GM19025 (cell line): ENCODE measurements at regions not wholly inside any gene's neighbourhood (a gene's known extent, or its start where the extent isn't known, plus 50 kb on each side); places are given as distances from the start of the nearest gene placed in this dataset.
"Not testable (repeated sequence)": the region's sequence is repeated elsewhere in the genome, so short reads cannot be mapped to it uniquely, and the experiment has no call there.

Source experiments
- ATAC-seq: cut with Tn5 transposase; IDR thresholded peaks from one replicate; pipeline ENCODE4 v1.9.1; 2021; ENCODE audit warnings: mild to moderate bottlenecking, low read depth, moderate library complexity; ENCODE audit not compliant: unreplicated experiment

GRCh38 chr12:88868050-88868449 is 287.8 kb upstream of the KITLG start:
- no peak for ATAC-seq

DNA sequence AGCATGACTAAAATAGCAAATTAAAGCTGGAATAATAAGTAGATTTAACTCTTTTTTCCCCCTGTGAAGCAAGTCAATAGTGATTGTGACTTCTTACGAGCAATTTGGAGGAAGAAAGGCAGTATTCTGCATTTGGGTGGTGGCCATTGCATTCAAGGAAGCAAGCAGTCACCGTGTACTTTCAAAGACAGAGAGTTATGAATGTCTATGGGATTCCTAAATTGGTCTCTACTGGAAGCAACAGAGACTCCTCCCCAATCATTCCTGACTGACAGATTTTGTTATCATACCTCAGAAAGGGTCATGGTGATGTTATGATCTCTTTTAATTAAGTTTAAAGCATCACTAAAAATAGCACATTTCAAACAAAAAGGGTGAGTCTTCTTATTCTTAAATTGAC is 287.2 kb upstream of the KITLG start:
- ATAC-seq = no peak

DNA sequence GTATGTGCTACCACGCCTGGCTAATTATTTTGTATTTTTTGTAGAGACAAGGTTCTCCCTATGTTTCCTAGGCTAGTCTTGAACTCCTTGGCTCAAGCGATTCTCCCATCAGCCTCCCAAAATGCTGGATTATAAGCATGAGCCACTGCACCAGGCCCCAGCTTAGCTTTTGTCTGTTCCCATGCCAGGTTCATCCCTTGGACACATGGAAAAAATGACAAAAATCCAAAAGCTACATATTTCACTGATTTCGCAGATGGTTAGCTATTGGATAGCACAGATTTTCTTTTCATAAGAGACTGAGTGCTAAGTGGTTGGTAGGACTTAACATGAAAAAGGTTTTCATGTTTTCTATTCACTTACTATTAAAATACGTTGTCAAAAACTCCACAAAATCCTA is 286.6 kb upstream of the KITLG start:
- no peak for ATAC-seq

- no peak for ATAC-seq
These were observed 285.3 kb upstream of the KITLG start for GRCh38 chr12:88865537-88865936.

GRCh38 chr12:88860851-88861250 is 280.6 kb upstream of the KITLG start:
- ATAC-seq = no peak

GRCh38 chr12:88856201-88856600 is 275.9 kb upstream of the KITLG start:
- ATAC-seq = no peak

GRCh38 chr12:88855301-88855700 is 275.0 kb upstream of the KITLG start:
- ATAC-seq = no peak

DNA sequence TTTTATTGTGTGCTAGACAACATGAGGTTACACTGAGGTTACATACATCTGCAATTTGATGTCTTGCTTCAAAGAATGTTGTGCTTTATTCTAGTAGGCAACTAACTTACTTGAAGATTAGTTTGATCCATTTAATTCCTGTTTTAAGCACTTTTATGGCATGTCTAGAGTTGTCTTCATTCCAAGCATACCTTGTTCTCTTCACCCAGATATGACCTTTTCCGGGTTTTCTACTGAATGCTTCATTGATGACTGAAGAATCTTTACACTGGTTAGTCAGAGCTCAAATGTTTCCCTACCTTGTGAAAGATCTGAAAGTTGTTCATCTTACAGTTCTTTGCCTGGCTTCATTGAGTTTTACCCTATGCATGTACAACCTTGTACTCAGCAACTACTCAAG is 274.0 kb upstream of the KITLG start:
- no peak for ATAC-seq

- not testable (repeated sequence) for ATAC-seq
These were observed 267.0 kb upstream of the KITLG start for GRCh38 chr12:88847246-88847645.

DNA sequence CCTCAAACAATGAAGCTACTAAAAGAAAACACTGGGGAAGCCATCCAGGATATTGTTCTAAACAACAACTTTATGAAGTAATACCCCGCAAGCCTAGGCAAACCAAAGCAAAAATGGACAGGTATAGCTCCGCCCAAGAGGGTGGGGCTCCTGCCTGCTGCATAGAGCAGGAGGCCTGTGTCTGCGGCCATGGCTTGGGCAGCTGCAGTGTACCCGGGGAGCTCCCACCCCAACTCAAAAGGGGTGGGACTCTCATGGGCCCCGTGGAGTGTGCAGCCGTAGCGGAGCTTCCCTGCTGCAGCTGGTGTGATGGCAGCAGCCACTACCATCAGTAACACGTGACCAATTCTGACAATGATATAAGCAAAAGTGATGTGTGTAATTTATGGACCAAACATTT is 264.2 kb upstream of the KITLG start:
- no peak for ATAC-seq

- no peak for ATAC-seq
These were observed 262.0 kb upstream of the KITLG start for GRCh38 chr12:88842314-88842713.

- ATAC-seq = no peak
These were observed 259.2 kb upstream of the KITLG start for GRCh38 chr12:88839486-88839885.

DNA sequence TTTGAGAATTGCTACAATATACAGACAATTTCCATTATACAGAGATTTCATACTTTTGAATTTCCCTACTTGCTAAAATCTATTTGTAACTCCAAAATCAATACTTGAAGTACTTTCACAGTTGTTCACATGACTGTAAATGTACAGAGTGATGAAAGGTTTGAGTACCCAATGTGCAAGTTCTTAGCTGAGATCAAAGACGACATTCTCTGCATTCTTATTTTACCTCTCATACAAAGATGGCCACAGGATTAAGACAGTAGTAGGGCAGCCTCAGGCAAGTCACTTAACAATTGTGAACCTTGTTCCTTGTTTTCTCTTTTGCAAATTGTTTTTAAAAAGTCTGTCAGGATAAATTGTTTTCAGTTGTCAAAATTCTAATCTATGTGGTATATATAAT is 255.9 kb upstream of the KITLG start:
- no peak for ATAC-seq

- no peak for ATAC-seq
These were observed 254.0 kb upstream of the KITLG start for GRCh38 chr12:88834226-88834625.

DNA sequence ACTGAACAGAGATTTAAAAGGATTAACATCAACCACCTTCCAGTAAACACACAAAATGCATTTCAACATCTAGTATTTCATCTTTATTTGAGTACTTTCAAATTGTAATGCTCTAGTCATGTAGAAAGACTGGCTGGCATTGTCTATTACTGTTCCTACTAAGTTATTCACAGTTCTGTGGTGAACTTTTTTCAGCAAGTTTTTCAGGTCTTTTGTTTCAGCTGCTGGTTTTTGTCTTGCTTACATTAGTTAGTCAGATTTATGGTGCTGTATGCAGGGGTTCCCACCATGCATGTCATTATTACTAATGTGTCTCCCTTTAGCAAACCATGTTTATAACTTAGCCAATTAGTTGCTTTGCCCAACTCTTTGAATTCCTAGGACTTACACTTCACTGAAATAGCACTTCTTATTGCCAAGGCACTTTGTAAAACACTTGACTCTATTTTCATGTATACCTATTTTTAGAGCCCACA is 253.4 kb upstream of the KITLG start:
- ATAC-seq = no peak

DNA sequence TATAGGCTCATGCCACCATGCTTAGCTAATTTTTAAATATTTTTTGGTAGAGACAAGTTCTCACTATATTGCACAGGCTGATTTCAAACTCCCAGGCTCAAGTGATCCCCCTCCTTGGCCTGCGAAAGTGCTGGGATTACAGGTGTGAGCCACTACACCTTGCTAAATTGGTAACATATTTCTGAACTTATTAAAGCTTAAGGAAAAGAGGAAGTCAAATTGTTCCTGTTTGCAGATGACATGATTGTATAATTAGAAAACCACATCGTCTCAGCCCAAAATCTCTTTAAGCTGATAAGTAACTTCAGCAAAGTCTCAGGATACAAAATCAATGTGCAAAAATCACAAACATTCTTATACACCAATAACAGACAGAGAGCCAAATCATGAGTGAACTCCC is 248.3 kb upstream of the KITLG start:
- not testable (repeated sequence) for ATAC-seq

DNA sequence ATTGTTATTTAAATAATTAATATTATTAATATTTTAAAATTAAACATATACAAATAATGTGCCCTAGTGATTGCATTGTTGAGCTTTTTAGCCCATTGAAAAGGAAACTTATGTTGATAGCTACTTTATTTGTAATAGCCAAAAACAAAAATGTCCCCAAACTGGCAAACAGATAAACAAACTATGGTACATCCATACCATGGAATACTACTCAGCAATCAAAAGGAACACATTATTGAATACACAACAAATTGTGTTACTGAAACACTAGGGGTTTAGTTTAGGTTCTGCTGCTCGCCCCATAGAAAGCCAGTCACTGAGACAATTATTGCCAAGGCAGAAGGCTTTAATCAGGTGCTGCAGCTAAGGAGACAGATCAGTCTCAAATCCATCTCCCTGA is 239.7 kb upstream of the KITLG start:
- ATAC-seq = no peak

- ATAC-seq = no peak
These were observed 235.9 kb upstream of the KITLG start for GRCh38 chr12:88816201-88816600.

DNA sequence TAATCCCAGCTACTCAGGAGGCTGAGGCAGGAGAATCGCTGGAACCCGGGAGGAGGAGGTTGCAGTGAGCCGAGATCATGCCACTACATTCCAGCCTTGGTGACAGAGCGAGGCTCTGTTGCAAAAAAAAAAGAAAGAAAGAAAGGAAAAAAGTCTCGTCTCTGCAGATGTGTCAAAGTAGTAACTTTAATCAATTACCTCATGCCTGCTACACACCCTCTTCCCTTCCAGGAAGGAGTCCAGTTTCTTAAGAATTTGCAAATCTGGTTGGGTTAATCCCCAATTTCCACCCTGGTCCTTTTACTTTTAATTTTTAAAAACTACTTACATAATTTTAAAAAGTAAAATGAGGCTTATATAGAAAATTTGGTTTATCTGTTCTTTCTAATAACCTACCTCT is 234.5 kb upstream of the KITLG start:
- ATAC-seq = no peak

- no peak for ATAC-seq
These were observed 232.3 kb upstream of the KITLG start for GRCh38 chr12:88812610-88813009.

GRCh38 chr12:88810806-88811205 is 230.5 kb upstream of the KITLG start:
- ATAC-seq = no peak

GRCh38 chr12:88809841-88810240 is 229.6 kb upstream of the KITLG start:
- not testable (repeated sequence) for ATAC-seq

DNA sequence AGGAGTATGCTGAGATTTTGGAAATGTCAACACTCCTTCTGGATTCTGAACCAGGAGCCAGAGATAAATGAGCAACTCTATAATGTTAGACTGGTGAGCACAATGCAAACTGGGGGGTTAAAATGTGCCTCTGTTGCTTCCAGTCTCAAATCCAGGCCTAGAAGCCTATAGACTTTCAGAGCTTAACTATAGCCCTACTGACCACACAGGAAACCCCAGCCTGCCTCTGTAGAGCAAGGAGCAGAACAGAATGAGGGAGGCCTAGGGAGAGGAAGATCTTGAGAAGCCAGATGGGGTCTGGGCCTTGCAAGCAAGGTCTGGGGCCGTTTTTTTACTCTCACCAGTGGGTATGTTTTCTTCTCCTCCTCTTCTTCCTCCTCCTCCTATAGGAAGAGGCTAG is 225.4 kb upstream of the KITLG start:
- no peak for ATAC-seq
